Lower lobe of right lung (tissue), 2 donors: ENCODE measurements at regions not wholly inside any gene's neighbourhood (a gene's known extent, or its start where the extent isn't known, plus 50 kb on each side); places are given as distances from the start of the nearest gene placed in this dataset.

Experiments used
- ATAC-seq, 2 donors: fragments of 200-7000 bp; cut with Tn5 transposase; one replicate each; pipeline ENCODE4 v1.9.1; 2020 to 2022; ENCODE audit warnings: mild to moderate bottlenecking in 2 of 2, moderate library complexity in 2 of 2
- DNase-seq: peaks from one replicate; pipeline ENCODE4 v3.0.0-alpha.2; 2020
- H3K27ac ChIP-seq: fragments of 200-600 bp; one replicate; pipeline ENCODE4 v1.8.0; 2022
- H3K27me3 ChIP-seq: fragments of 200-600 bp; one replicate; pipeline ENCODE4 v1.8.0; 2022; ENCODE audit warnings: low read depth
- H3K36me3 ChIP-seq: fragments of 200-600 bp; one replicate; pipeline ENCODE4 v1.8.0; 2022; ENCODE audit warnings: mild to moderate bottlenecking
- H3K4me1 ChIP-seq: fragments of 200-600 bp; one replicate; pipeline ENCODE4 v1.8.0; 2022
- H3K4me3 ChIP-seq: fragments of 200-600 bp; one replicate; pipeline ENCODE4 v1.8.0; 2022; ENCODE audit warnings: mild to moderate bottlenecking
- H3K9me3 ChIP-seq: fragments of 200-600 bp; one replicate; pipeline ENCODE4 v1.8.0; 2022
- CTCF ChIP-seq: fragments of 200-600 bp; IDR thresholded peaks from one replicate; pipeline ENCODE4 v1.8.0; 2022; ENCODE audit warnings: antibody characterized with exemption, mild to moderate bottlenecking
- intact Hi-C: fragments of 100-400 bp; cut with DNase I; formaldehyde crosslinking; loops from one replicate; pipeline ENCODE4 v1.11.0; 2022
- donor health status: DM: no; HTN: yes; CAD: no; lungs with severe emphysema.

DNA sequence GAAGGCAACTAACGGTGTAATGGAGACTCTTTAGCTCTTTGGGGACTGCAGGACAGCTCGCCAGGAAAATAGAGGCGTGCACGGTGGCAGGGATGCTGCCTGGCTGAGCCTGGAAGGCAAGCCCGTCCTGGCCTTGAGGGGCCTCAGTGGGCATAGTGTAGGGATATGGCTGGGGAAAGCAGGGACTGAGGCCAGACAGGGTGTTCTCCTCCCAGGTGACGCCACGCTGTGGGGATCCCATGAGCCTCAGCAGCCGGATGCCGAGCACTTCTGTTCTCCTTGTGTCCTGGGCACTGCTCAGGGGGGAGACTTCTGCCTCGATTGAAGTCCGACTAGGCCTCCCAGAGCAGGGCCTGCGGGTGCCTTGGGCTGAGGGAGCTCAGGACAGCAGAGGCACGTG is 89.2 kb downstream of the NPIPB11 start:
- H3K9me3 ChIP-seq: no peaks in the 10 kb centered on the region
- TF ChIP-seq CTCF: no peak
- DNase-seq: no peak
- no peak overlapping the region for H3K27ac ChIP-seq
- intact Hi-C loops: no loop called here
- H3K4me1 ChIP-seq: peaks cover 8% of the 10 kb centered on the region
- no peaks in the 10 kb centered on the region for H3K27me3 ChIP-seq
- ATAC-seq: no peak
- H3K4me3 ChIP-seq: no peak overlapping the region
- H3K36me3 ChIP-seq: no peaks in the 10 kb centered on the region

- Histone ChIP-seq H3K27me3 (no peaks in the 10 kb centered on the region), H3K4me3 (no peak overlapping the region), H3K9me3 (no peaks in the 10 kb centered on the region), H3K4me1 (peaks cover 8% of the 10 kb centered on the region), H3K27ac (no peak overlapping the region), H3K36me3 (no peaks in the 10 kb centered on the region)
- intact Hi-C loops: no loop called here
- TF ChIP-seq CTCF: no peak
- DNase-seq: no peak
- no peak for ATAC-seq
Measured at GRCh38 chr16:29316761-29317183, 89.7 kb downstream of the NPIPB11 start.

- peaks cover 11% of the 10 kb centered on the region for H3K4me1 ChIP-seq
- no peaks in the 10 kb centered on the region for H3K36me3 ChIP-seq
- no peak for DNase-seq
- no peak overlapping the region for H3K27ac ChIP-seq
- no peak overlapping the region for H3K4me3 ChIP-seq
- TF ChIP-seq CTCF: no peak
- no peaks in the 10 kb centered on the region for H3K9me3 ChIP-seq
- intact Hi-C loops: no loop called here
- H3K27me3 ChIP-seq: no peaks in the 10 kb centered on the region
- no peak for ATAC-seq
Measured at GRCh38 chr16:29315916-29316517, 90.5 kb downstream of the NPIPB11 start.

- no peak for ATAC-seq
- no peak overlapping the region for H3K27ac ChIP-seq
- no peaks in the 10 kb centered on the region for H3K9me3 ChIP-seq
- TF ChIP-seq CTCF: no peak
- no peaks in the 10 kb centered on the region for H3K36me3 ChIP-seq
- intact Hi-C loops: no loop called here
- no peaks in the 10 kb centered on the region for H3K27me3 ChIP-seq
- H3K4me1 ChIP-seq: peaks cover 11% of the 10 kb centered on the region
- H3K4me3 ChIP-seq: no peak overlapping the region
- no peak for DNase-seq
Measured at GRCh38 chr16:29315046-29315445, 91.5 kb downstream of the NPIPB11 start.

- H3K9me3 ChIP-seq: no peaks in the 10 kb centered on the region
- H3K36me3 ChIP-seq: no peaks in the 10 kb centered on the region
- TF ChIP-seq CTCF: no peak
- no peak for ATAC-seq
- H3K27ac ChIP-seq: no peak overlapping the region
- no peaks in the 10 kb centered on the region for H3K27me3 ChIP-seq
- DNase-seq: peak; percentile 31
- peaks cover 11% of the 10 kb centered on the region for H3K4me1 ChIP-seq
- no peak overlapping the region for H3K4me3 ChIP-seq
- intact Hi-C loops: no loop called here
Measured at GRCh38 chr16:29314292-29314934, 92.1 kb downstream of the NPIPB11 start.
